ENCODE measurements at regions not wholly inside any gene's neighbourhood (a gene's known extent, or its start where the extent isn't known, plus 50 kb on each side); places are given as distances from the start of the nearest gene placed in this dataset.

- Histone ChIP-seq H3K9me3 (ENCODE audit: control insufficient read depth, low read depth, low read length) (no peaks in the 10 kb centered on the region), H3T11ph (ENCODE audit: low read length) (no peak overlapping the region), H3K14ac (ENCODE audit: insufficient read depth, low read length) (no peak overlapping the region), H4K8ac (replicated peaks; ENCODE audit: insufficient read length, low read depth, low read length) (no peak overlapping the region), H3K27ac (ENCODE audit: insufficient read length, low read depth, low read length) (no peak overlapping the region), H2BK20ac (ENCODE audit: low read depth, low read length, poor library complexity, severe bottlenecking) (no peak overlapping the region), H3K56ac (ENCODE audit: insufficient read length, low read depth, low read length) (no peak overlapping the region), H2BK5ac (ENCODE audit: insufficient read length, low read length) (no peak overlapping the region), H2AFZ (ENCODE audit: low read length) (no peak overlapping the region), H4K20me1 (ENCODE audit: control insufficient read depth, insufficient read depth, insufficient read length) (no peaks in the 10 kb centered on the region), H3K27me3 (ENCODE audit: insufficient read depth, low read length) (no peaks in the 10 kb centered on the region), H3K4ac (ENCODE audit: low read depth, low read length) (no peak overlapping the region), H3K79me1 (ENCODE audit: insufficient read depth, low read depth, low read length, poor library complexity, severe bottlenecking) (no peaks in the 10 kb centered on the region), H2BK120ac (ENCODE audit: low read depth, low read length, poor library complexity, severe bottlenecking) (no peak overlapping the region), H4K91ac (ENCODE audit: insufficient read length, low read depth, low read length) (no peak overlapping the region), H3K23me2 (ENCODE audit: insufficient read length, low read depth, low read length, poor library complexity, severe bottlenecking) (no peaks in the 10 kb centered on the region), H2BK12ac (ENCODE audit: insufficient read length, low read depth, low read length) (no peak overlapping the region), H3K79me2 (ENCODE audit: insufficient read depth, low read length) (no peaks in the 10 kb centered on the region), H3K23ac (ENCODE audit: insufficient read length, low read depth, low read length) (no peak overlapping the region), H3K4me1 (ENCODE audit: insufficient read depth, low read length) (no peaks in the 10 kb centered on the region), H3K4me2 (ENCODE audit: insufficient read depth, insufficient read length, low read length) (no peak overlapping the region), H2BK15ac (ENCODE audit: low read depth, low read length) (no peak overlapping the region), H4K5ac (ENCODE audit: insufficient read length, low read depth, low read length) (no peak overlapping the region), H3K9ac (ENCODE audit: extremely low read depth, insufficient read length, low read length) (no peak overlapping the region), H3K18ac (ENCODE audit: insufficient read length, low read depth, low read length) (no peak overlapping the region), H2AK5ac (ENCODE audit: insufficient read length, low read length) (no peak overlapping the region)
- WGBS (ENCODE audit: extremely low coverage, insufficient read length, low lambda C conversion rate) = no CpG with 5 or more reads among the region's 1 CpG
- no peak for TF ChIP-seq CTCF (conservative IDR thresholded peaks at IDR 0.05)
- H3K27me3 Mint-ChIP-seq (ENCODE audit: low read depth) = no peaks in the 10 kb centered on the region; the same call in 1 of the 2 replicates
- H3K4me3 Mint-ChIP-seq = no peak overlapping the region
- H3K9me3 Mint-ChIP-seq = peaks cover 3 to 14% of the 10 kb centered on the region in 2 experiments; a peak in 4 of 5 replicates
- H3K4me1 Mint-ChIP-seq = no peaks in the 10 kb centered on the region
- DNase-seq = no peak
- H3K27ac Mint-ChIP-seq = no peak overlapping the region
- H3K36me3 Mint-ChIP-seq (ENCODE audit: insufficient read depth in 1 of 3, low read depth in 3 of 3) = peaks cover 3 to 4% (median 3%) of the 10 kb centered on the region in 3 experiments; a peak in 3 of 7 replicates
These were observed 396.7 kb upstream of the RGPD4 start for GRCh38 chr2:107430006-107430405.

Measured in H9 (cell line).